Uterus (tissue), 2 donors: ENCODE measurements at regions not wholly inside any gene's neighbourhood (a gene's known extent, or its start where the extent isn't known, plus 50 kb on each side); places are given as distances from the start of the nearest gene placed in this dataset.

Experiments
- CTCF ChIP-seq, 4 experiments: fragments of 200-600 bp in 2 of 4; fragments of 450-650 bp in 2 of 4; sonication (generic) in 2 of 4; IDR thresholded peaks; one replicate each; pipeline ENCODE4 v1.5.1; 2016 to 2019; ENCODE audit warnings: antibody characterized with exemption in 4 of 4, mild to moderate bottlenecking in 2 of 4, moderate library complexity in 1 of 4
- POLR2A ChIP-seq, 2 donors: fragments of 450-650 bp; IDR thresholded peaks; one replicate each; pipeline ENCODE4 v1.6.1; 2016; ENCODE audit warnings: antibody characterized with exemption in 2 of 2, mild to moderate bottlenecking in 1 of 2, moderate library complexity in 1 of 2

GRCh38 chr6:21384216-21384615 lies 209.3 kb upstream of the SOX4 start:
- TF ChIP-seq CTCF (IDR thresholded peaks at IDR 0.05) (no peak), POLR2A (IDR thresholded peaks at IDR 0.05) (no peak)
